ENCODE measurements at regions not wholly inside any gene's neighbourhood (a gene's known extent, or its start where the extent isn't known, plus 50 kb on each side); places are given as distances from the start of the nearest gene placed in this dataset.

DNA sequence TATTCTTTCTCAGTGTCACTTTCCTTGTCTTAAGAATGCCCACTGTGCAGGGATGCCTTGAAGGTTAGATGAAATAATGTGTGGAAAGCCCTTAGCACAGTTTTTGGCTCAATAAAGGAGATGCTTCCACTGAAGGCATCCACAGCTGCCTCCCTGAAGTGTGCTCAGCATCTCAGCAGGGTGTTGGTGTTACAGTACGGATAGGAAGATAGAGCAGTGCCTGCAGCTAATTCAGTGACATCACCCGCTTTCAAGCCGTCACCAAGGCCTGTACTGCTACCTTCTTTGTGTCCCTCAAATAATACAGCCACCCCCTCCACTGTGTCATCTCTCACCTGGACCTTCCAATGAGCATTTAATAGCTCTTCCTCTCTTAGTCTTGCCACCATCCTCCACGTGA, 59.0 kb downstream of the NDUFS5 start:
- no peak overlapping the region for H3K4me3 ChIP-seq (ENCODE audit: low read length)
- DNase-seq (ENCODE audit: low read depth) = no peak
- TF ChIP-seq, protein P1, sequence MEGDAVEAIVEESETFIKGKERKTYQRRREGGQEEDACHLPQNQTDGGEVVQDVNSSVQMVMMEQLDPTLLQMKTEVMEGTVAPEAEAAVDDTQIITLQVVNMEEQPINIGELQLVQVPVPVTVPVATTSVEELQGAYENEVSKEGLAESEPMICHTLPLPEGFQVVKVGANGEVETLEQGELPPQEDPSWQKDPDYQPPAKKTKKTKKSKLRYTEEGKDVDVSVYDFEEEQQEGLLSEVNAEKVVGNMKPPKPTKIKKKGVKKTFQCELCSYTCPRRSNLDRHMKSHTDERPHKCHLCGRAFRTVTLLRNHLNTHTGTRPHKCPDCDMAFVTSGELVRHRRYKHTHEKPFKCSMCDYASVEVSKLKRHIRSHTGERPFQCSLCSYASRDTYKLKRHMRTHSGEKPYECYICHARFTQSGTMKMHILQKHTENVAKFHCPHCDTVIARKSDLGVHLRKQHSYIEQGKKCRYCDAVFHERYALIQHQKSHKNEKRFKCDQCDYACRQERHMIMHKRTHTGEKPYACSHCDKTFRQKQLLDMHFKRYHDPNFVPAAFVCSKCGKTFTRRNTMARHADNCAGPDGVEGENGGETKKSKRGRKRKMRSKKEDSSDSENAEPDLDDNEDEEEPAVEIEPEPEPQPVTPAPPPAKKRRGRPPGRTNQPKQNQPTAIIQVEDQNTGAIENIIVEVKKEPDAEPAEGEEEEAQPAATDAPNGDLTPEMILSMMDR (conservative IDR thresholded peaks at IDR 0.05; ENCODE audit: low read depth, low read length) = no peak

DNA sequence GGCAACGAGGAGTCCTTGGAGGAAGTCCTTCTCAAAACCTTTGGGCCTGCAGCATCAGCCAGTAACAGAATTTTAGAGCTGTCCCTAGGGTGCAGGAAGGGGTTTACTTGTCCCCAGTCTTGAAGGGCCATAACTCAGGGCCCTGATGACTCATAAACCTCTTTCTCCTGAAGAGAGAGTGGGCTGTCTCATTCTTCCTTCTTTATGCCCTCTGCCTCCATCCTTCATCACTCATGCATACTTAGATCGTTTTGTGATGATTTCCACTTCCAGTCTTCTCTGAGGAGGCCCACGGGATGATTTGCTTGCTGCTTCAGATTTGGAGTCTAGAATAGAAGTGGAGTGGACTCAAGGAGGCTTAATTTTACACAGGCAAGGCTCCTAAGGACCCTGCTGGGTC, 60.2 kb downstream of the NDUFS5 start:
- DNase-seq (ENCODE audit: low read depth) = no peak
- no peak overlapping the region for H3K4me3 ChIP-seq (ENCODE audit: low read length)

DNA sequence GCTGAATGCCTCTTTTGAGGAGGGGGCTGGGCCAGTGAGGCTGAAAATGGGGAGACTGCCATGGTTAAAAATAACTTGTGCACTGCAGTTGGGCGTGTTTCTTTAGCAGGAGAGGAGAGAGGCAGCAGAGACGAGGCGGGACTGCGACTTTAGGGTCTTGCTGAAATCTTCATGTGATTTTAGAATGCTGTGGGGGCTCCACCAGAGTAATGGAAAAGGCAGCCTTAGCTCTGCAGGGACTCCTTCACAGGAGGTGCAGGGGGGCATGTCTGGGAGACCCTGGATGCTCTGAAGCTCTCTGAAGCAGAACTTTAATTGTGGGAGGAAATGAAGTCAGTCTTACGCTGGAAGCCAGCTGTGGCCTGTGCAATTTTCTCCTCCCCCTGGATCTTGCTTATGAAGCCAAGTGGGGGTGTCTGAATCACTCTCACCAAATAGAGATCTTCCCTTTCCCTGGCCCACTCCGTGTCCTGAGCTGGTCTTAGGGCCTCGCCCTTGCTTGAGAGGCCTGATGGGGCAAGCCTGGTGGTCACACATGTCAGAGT, 60.8 kb downstream of the NDUFS5 start:
- TF ChIP-seq, protein P1 (conservative IDR thresholded peaks at IDR 0.05; ENCODE audit: low read depth, low read length) = no peak
- no peak for DNase-seq (ENCODE audit: low read depth)
- H3K4me3 ChIP-seq (ENCODE audit: low read length) = no peak overlapping the region

More for the DNA sequence above, 60.2 kb downstream of the NDUFS5 start:
- TF ChIP-seq, protein P1 (conservative IDR thresholded peaks at IDR 0.05; ENCODE audit: low read depth, low read length) = no peak

DNA sequence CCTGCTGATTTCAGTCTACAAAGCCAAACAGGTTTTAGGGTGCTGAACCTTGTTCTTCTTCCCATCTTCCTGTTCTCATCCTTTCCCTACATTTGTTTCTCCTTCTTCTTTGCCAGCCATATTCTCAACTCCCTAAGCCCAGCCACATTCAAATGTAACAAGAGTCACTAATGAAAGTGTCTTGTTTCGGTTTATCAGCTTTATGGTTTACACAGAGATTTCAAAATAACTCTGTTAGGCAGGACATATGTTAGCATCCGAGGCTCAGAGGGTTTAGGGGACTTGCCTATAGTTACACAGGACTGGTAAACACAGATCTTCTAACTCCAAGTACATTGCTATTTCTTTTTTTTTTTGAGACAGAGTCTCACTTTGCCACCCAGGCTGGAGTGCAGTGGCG, 61.3 kb downstream of the NDUFS5 start:
- no peak for DNase-seq (ENCODE audit: low read depth)
- TF ChIP-seq, protein P1 (conservative IDR thresholded peaks at IDR 0.05; ENCODE audit: low read depth, low read length) = no peak
- no peak overlapping the region for H3K4me3 ChIP-seq (ENCODE audit: low read length)

DNA sequence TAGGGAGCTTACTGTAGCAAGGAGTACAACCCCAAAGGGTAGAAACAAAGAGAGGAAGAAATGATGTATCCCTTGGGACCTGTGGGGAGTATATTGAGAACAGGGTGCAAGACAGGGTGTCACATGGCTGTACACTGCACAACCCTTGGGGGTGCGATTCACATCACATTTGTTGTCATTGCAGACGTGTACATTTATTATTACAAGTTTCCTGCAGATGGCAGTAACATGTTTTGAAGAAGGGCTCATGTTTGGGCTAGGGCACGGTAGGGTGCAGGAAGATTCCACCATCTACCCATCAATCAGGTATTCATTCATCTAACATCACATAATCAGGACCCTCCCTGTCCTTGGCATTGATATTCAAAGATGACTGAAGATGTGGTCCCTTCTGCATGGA, 62.5 kb downstream of the NDUFS5 start:
- H3K4me3 ChIP-seq (ENCODE audit: low read length) = no peak overlapping the region
- TF ChIP-seq, protein P1 (conservative IDR thresholded peaks at IDR 0.05; ENCODE audit: low read depth, low read length) = no peak
- DNase-seq (ENCODE audit: low read depth) = no peak

DNA sequence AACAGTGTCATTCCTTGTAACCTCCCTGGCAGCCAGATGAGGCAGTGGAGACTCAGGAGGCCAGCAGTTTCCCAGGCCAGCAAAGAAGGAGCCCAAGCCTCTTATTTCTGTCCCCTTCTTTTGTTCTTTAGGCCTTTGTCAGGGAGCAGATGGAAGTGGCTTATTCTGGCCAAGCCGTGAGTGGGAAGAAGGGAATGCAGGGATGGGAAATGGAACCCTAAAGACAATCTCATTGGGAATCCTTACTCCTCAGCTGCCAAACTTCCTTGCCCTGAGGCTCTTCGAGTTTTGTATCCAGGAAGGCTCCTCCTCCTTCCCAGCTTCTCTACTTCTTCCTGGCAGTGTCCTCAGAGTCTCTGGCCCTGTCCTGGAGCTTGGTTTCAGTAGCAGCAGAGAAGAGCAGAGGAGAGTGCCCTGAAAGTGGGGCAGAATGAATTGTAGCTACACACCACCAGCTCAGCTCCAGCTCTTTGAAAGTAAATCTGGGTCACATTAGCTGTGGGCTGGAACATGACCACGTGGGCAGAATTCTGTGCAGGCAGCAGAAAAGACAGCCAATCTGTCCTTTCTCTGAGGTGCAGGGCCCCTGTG, 63.9 kb downstream of the NDUFS5 start:
- TF ChIP-seq, protein P1 (conservative IDR thresholded peaks at IDR 0.05; ENCODE audit: low read depth, low read length) = no peak
- no peak for DNase-seq (ENCODE audit: low read depth)
- H3K4me3 ChIP-seq (ENCODE audit: low read length) = no peak overlapping the region

DNA sequence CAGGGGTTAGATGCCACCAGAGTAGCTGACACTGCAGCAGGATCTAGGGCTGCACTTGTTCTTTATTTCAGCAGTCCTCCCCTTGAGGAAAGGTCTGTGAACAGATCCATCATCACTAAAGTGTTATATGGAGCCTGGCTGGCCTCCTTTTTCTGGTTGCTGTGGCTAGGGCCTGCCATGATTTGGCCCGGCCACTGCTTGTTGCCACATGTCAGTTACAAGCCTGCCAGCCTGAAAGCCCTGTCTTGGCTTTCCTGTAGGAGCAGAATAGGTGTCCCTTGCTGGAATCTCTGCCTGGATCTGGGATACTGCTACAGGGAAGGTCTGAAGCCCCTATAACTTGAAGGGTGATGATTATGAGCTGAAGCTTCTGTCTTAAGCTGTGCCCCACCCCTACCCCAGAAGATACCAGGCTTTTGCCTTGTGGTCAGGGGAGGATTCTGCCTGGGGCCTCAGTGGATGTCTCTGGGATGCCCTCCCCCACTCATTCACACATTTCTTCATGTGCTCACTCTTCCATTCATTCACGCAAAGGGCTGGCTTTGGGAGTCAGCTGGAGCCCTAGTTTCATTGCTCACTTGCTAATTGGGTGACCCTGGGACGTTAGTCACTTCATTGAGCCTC, 64.7 kb downstream of the NDUFS5 start:
- TF ChIP-seq, protein P1 (conservative IDR thresholded peaks at IDR 0.05; ENCODE audit: low read depth, low read length) = no peak
- no peak overlapping the region for H3K4me3 ChIP-seq (ENCODE audit: low read length)
- no peak for DNase-seq (ENCODE audit: low read depth)
